ENCODE measurements at regions not wholly inside any gene's neighbourhood (a gene's known extent, or its start where the extent isn't known, plus 50 kb on each side); places are given as distances from the start of the nearest gene placed in this dataset.
A peak's percentile ranks its signal among the peaks of the same experiment; 100 is the strongest.

GRCh38 chr1:104746994-104747393, 997.3 kb downstream of the AMY1C start:
- in situ Hi-C loops (cut with MboI), result no loop called here
- intact Hi-C loops (cut with micrococcal nuclease; ENCODE audit: unreplicated experiment), result loop anchor here (2.0 kb wide), 1 partner anchor 14 kb away; no protein-coding TSS in a partner anchor
- Histone ChIP-seq H3K79me2 (ENCODE audit: control insufficient read depth, insufficient read depth, low read length) (no peaks in the 10 kb centered on the region), H3K27ac (ENCODE audit: control insufficient read depth, insufficient read depth) (no peak overlapping the region), H3K36me3 (ENCODE audit: control insufficient read depth in 2 of 2, insufficient read depth in 2 of 2, low read length in 1 of 2) (no peaks in the 10 kb centered on the region), H3K27me3 (replicated peaks in 1 of 2; ENCODE audit: control insufficient read depth in 2 of 2, insufficient read depth in 2 of 2, low read length in 1 of 2) (no peaks in the 10 kb centered on the region), H3K9me3 (replicated peaks; ENCODE audit: control insufficient read depth, insufficient read depth, low read length) (no peaks in the 10 kb centered on the region), H3K9ac (ENCODE audit: control insufficient read depth, insufficient read depth, low read length) (no peak overlapping the region), H2AFZ (ENCODE audit: control insufficient read depth, low read depth, low read length) (peak overlapping the region; percentile 20; the same call in 1 of the 2 replicates), H3K4me3 (0 out of 2 replicates have a peak overlapping the region, but pooled peaks have one; percentile 42), H4K20me1 (ENCODE audit: control insufficient read depth, insufficient read depth) (no peaks in the 10 kb centered on the region), H3K4me2 (ENCODE audit: control insufficient read depth, insufficient read depth) (peak overlapping the region; percentile 34; the same call in 1 of the 2 replicates), H3K4me1 (ENCODE audit: control insufficient read depth, insufficient read depth, low read length) (peaks cover 15% of the 10 kb centered on the region; the same call in 1 of the 2 replicates)
- ATAC-seq (peak; percentile 86), FAIRE-seq (peak; percentile 73), DNase-seq (ENCODE audit: low read depth, low spot score) (no peak)
- ChIA-PET CTCF (no interaction called here), POLR2A (interaction anchor here (1.0 to 1.3 kb wide), 2 partner anchors 10 to 14 kb away, joined by 3 read pairs; no protein-coding TSS in a partner anchor), SMC1A (ENCODE audit: uncharacterized antibody, unreplicated experiment) (interaction anchor here (1.3 to 2.5 kb wide), 4 partner anchors 14 to 281 kb away, joined by 3 to 11 read pairs (median 6); no protein-coding TSS in a partner anchor), RAD21 (ENCODE audit: unreplicated experiment) (interaction anchor here (0.6 to 1.5 kb wide), 3 partner anchors 21 to 37 kb away, joined by 3 to 4 read pairs (median 3); no protein-coding TSS in a partner anchor)
- WGBS (ENCODE audit: insufficient coverage, insufficient replicate concordance, low lambda C conversion rate, missing lambda C conversion rate), result 11% methylated on average over 2 of the region's 2 CpGs
- BruUV-seq (replicated peaks), result no TSS peak
- TF ChIP-seq DPF2 (IDR thresholded peaks at IDR 0.05) (peak; percentile 58), EP300 (IDR thresholded peaks at IDR 0.05; ENCODE audit: borderline replicate concordance in 1 of 2, control insufficient read depth in 1 of 2, low read depth in 2 of 2, low read length in 2 of 2) (no peak), MTA2 (IDR thresholded peaks at IDR 0.05; ENCODE audit: low read depth) (peak; percentile 80; the same call in 1 of the 2 replicates), GATAD2B (conservative IDR thresholded peaks at IDR 0.05; ENCODE audit: low read depth) (no peak), YBX1 (IDR thresholded peaks at IDR 0.05) (no peak), PKNOX1 (IDR thresholded peaks at IDR 0.05) (0 out of 2 replicates have a peak, but pooled peaks have one; percentile 13), TARDBP (IDR thresholded peaks at IDR 0.05; ENCODE audit: borderline replicate concordance) (no peak), CUX1 (IDR thresholded peaks at IDR 0.05; ENCODE audit: insufficient replicate concordance, low read depth, low read length) (no peak), NRF1 (conservative IDR thresholded peaks at IDR 0.05; ENCODE audit: low read depth, low read length) (no peak), ZBED1 (IDR thresholded peaks at IDR 0.05; ENCODE audit: borderline replicate concordance) (no peak), KAT2A (conservative IDR thresholded peaks at IDR 0.05; ENCODE audit: control insufficient read depth, low read depth, low read length) (no peak), PML (IDR thresholded peaks at IDR 0.05; ENCODE audit: low read length) (no peak), HDGF (IDR thresholded peaks at IDR 0.05) (no peak), EGR1 (IDR thresholded peaks at IDR 0.05; ENCODE audit: borderline replicate concordance in 1 of 2, low read depth in 2 of 2, low read length in 2 of 2) (no peak), POLR2AphosphoS5 (IDR thresholded peaks at IDR 0.05; ENCODE audit: low read length) (no peak), STAT3 (IDR thresholded peaks at IDR 0.05; ENCODE audit: low read depth, low read length) (no peak), NR2F1 (conservative IDR thresholded peaks at IDR 0.05) (peak; percentile 57; the same call in 1 of the 2 replicates), TCF12 (IDR thresholded peaks at IDR 0.05; ENCODE audit: low read depth, low read length) (no peak), FOXK2 (IDR thresholded peaks at IDR 0.05) (no peak), IKZF1 (conservative IDR thresholded peaks at IDR 0.05) (peak; percentile 59; the same call in 1 of the 2 replicates)

All from GM12878 (cell line).